ENCODE measurements at regions not wholly inside any gene's neighbourhood (a gene's known extent, or its start where the extent isn't known, plus 50 kb on each side); places are given as distances from the start of the nearest gene placed in this dataset.

DNA sequence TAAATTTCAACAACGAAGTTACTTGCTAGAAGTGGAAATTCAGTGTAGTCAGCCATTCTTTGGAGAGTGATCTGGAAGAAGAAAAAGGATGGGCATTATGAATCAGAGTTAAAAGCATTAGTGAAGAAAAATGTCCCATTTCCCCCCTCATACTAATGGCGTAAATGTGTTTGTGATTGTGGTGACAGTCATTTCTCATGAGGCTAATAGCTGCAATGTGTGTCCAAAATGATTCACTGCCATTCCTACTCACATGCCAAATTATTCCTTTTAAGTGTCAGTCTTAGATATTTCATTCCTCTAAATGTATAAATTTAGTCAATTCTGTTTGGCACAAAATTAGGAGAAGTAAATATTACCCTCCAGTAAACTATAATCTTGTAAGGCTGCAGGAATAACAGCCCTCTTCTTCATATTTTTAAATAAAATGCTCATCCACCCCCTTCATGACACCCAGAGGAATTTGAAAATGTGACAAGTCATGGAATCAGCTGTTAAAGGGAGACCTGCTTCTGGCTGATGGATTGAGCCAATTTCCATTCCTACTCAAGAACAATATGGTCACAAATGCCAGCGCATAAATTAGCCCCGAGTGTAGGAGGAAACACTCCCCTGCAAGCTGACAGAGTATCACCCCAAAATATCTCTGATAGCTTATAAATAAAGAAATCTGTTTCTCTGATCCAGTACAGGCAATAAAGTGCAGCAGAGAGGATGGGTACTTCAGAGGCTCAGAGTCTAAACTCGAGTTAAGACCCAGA lies 912.3 kb upstream of the SEL1L start:
- Histone ChIP-seq H3K27me3 (no peaks in the 10 kb centered on the region), H3K9ac (ENCODE audit: low read depth in 2 of 2, low read length in 2 of 2) (no peak overlapping the region), H3K4me1 (no peaks in the 10 kb centered on the region), H3K36me3 (no peaks in the 10 kb centered on the region), H3K4me3 (no peak overlapping the region), H3K27ac (no peak overlapping the region), H3K9me3 (no peaks in the 10 kb centered on the region)
- no peak for DNase-seq
- TF ChIP-seq, protein P1, sequence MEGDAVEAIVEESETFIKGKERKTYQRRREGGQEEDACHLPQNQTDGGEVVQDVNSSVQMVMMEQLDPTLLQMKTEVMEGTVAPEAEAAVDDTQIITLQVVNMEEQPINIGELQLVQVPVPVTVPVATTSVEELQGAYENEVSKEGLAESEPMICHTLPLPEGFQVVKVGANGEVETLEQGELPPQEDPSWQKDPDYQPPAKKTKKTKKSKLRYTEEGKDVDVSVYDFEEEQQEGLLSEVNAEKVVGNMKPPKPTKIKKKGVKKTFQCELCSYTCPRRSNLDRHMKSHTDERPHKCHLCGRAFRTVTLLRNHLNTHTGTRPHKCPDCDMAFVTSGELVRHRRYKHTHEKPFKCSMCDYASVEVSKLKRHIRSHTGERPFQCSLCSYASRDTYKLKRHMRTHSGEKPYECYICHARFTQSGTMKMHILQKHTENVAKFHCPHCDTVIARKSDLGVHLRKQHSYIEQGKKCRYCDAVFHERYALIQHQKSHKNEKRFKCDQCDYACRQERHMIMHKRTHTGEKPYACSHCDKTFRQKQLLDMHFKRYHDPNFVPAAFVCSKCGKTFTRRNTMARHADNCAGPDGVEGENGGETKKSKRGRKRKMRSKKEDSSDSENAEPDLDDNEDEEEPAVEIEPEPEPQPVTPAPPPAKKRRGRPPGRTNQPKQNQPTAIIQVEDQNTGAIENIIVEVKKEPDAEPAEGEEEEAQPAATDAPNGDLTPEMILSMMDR (IDR thresholded peaks at IDR 0.05): no peak
- intact Hi-C loops (cut with DNase I): no loop called here

DNA sequence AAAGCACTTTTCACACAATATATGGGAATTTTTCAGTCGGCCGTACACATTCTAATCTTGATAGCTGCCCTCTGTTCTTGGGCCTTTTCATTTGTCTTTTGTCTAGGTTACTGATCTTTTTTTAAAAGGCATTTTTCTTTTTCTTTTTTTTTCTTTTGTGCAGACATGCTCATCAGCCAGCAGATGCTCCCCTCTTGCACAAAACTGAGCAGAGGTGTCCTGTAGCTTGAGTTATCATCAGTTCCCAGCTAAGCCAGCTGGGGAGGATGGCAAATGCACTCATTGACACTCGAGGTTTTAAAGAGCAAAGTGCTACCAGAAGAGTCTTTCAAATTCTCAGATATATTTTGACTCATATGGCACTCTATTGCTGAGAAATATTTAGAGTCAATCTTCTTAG lies 913.9 kb upstream of the SEL1L start:
- Histone ChIP-seq H3K4me1 (no peaks in the 10 kb centered on the region), H3K27ac (no peak overlapping the region), H3K36me3 (no peaks in the 10 kb centered on the region), H3K4me3 (no peak overlapping the region), H3K9me3 (no peaks in the 10 kb centered on the region), H3K27me3 (no peaks in the 10 kb centered on the region), H3K9ac (ENCODE audit: low read depth in 2 of 2, low read length in 2 of 2) (no peak overlapping the region)
- TF ChIP-seq, protein P1 (IDR thresholded peaks at IDR 0.05): no peak
- DNase-seq: no peak
- intact Hi-C loops (cut with DNase I): no loop called here

DNA sequence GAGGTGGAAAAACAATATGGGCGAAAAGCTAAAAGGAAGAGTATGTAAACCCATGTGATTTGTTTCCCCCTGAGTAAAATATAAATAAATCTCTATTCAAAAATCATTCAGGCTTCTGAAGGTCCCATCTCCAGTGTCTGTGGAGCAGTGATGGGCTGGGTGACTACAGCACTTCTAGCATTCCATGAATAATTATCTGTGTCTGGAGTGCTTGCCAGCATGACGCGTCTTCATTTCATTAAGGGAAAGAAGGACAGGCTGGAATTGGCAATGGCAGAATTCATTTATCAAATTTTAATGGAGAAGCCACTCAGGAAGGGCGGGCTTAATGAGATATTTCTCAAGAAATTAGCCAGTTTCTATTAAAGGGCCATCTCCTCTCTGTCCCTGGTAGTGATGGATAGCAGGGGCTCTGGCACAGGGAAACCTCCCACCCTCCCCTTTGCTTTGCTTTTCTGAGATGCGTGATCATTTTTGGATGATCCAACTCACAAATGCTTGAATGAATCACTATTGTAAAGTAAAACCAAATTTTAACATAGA lies 916.3 kb upstream of the SEL1L start:
- no peak overlapping the region for H3K9ac ChIP-seq (ENCODE audit: low read depth in 2 of 2, low read length in 2 of 2)
- H3K36me3 ChIP-seq: no peaks in the 10 kb centered on the region
- no peak overlapping the region for H3K4me3 ChIP-seq
- no peaks in the 10 kb centered on the region for H3K27me3 ChIP-seq
- intact Hi-C loops (cut with DNase I): no loop called here
- H3K4me1 ChIP-seq: no peaks in the 10 kb centered on the region
- no peak overlapping the region for H3K27ac ChIP-seq
- no peak for DNase-seq
- no peaks in the 10 kb centered on the region for H3K9me3 ChIP-seq
- TF ChIP-seq, protein P1 (IDR thresholded peaks at IDR 0.05): no peak

DNA sequence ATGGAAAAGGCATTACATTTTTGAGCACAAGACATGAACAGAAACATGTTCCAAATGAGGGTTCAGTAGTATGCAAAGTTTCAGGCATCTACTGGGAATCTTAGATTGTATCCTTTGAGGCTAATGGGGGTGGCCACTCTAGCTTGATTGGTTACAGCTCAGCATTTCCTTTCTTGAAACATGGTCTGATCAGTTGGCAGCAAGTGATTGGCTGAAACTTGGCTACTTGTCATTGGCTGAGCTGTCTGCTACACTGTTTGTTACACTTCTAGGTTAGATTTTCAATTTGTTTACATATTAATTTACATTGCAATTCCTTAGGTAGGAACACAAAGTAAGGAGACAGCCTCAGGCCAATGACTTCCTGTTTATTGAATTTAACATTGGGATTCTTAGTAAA lies 918.0 kb upstream of the SEL1L start:
- H3K27ac ChIP-seq: no peak overlapping the region
- H3K9me3 ChIP-seq: no peaks in the 10 kb centered on the region
- intact Hi-C loops (cut with DNase I): no loop called here
- no peak for DNase-seq
- no peak overlapping the region for H3K9ac ChIP-seq (ENCODE audit: low read depth in 2 of 2, low read length in 2 of 2)
- no peak overlapping the region for H3K4me3 ChIP-seq
- no peaks in the 10 kb centered on the region for H3K4me1 ChIP-seq
- no peaks in the 10 kb centered on the region for H3K27me3 ChIP-seq
- TF ChIP-seq, protein P1 (IDR thresholded peaks at IDR 0.05): no peak
- no peaks in the 10 kb centered on the region for H3K36me3 ChIP-seq

DNA sequence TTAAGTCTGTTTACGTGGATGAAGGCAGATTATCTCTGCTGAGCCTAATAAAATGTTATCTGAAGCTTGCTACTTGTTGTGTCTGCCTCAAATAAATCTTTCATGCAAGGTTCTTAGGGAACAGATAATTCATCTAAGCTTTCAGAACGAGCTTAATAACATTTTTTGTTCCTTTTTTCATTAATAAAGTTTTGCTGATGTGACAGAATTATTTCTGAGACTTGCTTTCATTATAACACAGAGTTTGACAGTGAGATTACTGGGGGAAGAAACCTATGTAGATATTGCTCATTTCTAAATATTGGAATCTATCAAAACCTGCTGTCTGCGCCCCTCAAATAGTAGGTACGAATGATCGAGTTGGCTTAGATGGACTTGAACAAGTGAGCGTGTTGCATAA lies 948.7 kb upstream of the SEL1L start:
- no peak overlapping the region for H3K27ac ChIP-seq
- TF ChIP-seq, protein P1 (IDR thresholded peaks at IDR 0.05): no peak

More for the DNA sequence above, 948.7 kb upstream of the SEL1L start:
- Histone ChIP-seq H3K9me3 (no peaks in the 10 kb centered on the region), H3K27me3 (no peaks in the 10 kb centered on the region), H3K9ac (ENCODE audit: low read depth in 2 of 2, low read length in 2 of 2) (no peak overlapping the region), H3K4me3 (no peak overlapping the region), H3K36me3 (no peaks in the 10 kb centered on the region), H3K4me1 (no peaks in the 10 kb centered on the region)
- intact Hi-C loops (cut with DNase I): no loop called here
- no peak for DNase-seq
